ENCODE measurements at regions not wholly inside any gene's neighbourhood (a gene's known extent, or its start where the extent isn't known, plus 50 kb on each side); places are given as distances from the start of the nearest gene placed in this dataset.

DNA sequence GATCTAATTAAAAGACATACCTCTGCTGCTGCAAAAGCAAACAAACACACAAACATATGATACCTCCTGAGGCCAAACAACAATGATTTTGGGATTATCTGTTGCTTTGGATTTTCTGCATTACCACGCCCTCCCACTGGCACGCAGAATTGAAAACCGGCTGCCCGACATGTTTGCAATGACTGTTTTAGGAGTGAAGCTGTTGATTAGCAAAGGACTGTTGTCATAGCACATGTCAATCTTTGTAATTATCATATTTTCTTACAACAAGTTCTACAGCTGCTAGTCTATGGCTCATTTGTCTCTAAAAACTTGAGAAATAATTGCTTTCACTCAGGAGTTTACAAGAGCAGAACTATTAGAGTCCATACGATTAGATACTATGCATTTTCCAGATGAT lies 94.4 kb upstream of the MEIS1 start:
- Histone ChIP-seq H3K27ac (no peak overlapping the region), H3K36me3 (no peaks in the 10 kb centered on the region), H3K9me3 (no peaks in the 10 kb centered on the region), H3K4me3 (no peak overlapping the region), H3K4me1 (no peaks in the 10 kb centered on the region), H3K27me3 (no peaks in the 10 kb centered on the region)
- DNase-seq: no peak
- TF ChIP-seq POLR2A (IDR thresholded peaks at IDR 0.05): no peak
- TF ChIP-seq, protein P1, sequence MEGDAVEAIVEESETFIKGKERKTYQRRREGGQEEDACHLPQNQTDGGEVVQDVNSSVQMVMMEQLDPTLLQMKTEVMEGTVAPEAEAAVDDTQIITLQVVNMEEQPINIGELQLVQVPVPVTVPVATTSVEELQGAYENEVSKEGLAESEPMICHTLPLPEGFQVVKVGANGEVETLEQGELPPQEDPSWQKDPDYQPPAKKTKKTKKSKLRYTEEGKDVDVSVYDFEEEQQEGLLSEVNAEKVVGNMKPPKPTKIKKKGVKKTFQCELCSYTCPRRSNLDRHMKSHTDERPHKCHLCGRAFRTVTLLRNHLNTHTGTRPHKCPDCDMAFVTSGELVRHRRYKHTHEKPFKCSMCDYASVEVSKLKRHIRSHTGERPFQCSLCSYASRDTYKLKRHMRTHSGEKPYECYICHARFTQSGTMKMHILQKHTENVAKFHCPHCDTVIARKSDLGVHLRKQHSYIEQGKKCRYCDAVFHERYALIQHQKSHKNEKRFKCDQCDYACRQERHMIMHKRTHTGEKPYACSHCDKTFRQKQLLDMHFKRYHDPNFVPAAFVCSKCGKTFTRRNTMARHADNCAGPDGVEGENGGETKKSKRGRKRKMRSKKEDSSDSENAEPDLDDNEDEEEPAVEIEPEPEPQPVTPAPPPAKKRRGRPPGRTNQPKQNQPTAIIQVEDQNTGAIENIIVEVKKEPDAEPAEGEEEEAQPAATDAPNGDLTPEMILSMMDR (IDR thresholded peaks at IDR 0.05): no peak

DNA sequence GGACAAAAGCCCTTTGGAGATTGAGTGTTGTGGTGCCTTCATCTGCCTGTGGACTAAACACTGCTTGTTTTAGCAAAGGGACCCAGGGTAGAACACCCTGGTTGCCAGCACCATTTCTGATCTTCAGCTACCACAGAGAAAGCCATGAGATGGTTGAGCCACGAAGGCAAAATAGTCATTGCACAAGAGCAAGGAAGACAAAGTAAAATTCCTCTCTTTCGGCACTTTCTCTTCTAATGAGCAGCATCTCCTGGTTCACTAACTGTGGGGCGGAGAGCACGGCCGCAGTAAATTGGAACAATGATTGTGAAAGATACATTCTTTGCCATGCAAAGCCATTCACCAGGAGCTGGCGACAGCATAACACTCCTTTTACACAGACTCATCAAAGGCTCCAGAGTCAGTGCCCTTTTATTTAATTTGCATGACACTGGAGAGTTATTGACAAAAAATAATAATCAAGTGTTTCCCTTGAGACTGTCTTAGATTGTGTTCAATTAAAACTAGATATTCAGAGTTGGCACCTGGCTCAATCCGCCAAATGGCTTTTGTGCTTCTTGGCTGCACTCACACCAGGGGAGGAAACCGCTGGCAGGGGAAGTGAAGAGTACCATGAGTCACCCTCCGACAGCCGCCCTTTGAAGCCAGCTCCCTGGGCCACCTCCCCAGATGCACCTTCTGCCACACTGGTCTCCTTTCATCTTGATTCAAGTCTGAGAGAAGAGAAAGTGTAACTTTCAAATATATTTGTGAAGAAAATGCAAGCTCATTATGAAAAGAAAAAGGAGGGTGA lies 100.5 kb upstream of the MEIS1 start:
- Histone ChIP-seq H3K4me1 (no peaks in the 10 kb centered on the region), H3K27me3 (no peaks in the 10 kb centered on the region), H3K36me3 (no peaks in the 10 kb centered on the region), H3K27ac (no peak overlapping the region), H3K4me3 (no peak overlapping the region), H3K9me3 (no peaks in the 10 kb centered on the region)
- TF ChIP-seq, protein P1 (IDR thresholded peaks at IDR 0.05): no peak
- no peak for TF ChIP-seq POLR2A (IDR thresholded peaks at IDR 0.05)
- no peak for DNase-seq

DNA sequence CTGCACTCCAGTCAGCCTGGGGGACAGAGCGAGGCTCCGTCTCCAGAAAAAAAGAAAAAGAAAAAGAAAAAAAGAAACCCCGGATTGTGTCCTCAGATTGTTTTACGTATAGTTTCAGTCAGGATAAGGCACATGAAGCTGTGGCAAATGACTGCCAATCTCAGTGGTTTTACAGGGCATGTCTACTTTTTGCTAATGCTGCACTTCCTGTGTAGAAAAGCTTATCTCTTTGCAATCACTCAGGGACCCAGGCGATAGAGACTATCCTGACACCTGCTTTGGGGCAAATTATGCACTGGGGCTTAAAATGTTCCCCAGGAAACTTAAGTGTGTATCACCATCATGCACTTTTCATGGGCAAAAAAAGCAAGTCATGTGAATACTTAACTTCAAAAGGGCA lies 103.7 kb upstream of the MEIS1 start:
- Histone ChIP-seq H3K27ac (no peak overlapping the region), H3K27me3 (no peaks in the 10 kb centered on the region), H3K4me1 (no peaks in the 10 kb centered on the region), H3K36me3 (no peaks in the 10 kb centered on the region), H3K4me3 (no peak overlapping the region), H3K9me3 (no peaks in the 10 kb centered on the region)
- TF ChIP-seq POLR2A (IDR thresholded peaks at IDR 0.05): no peak
- TF ChIP-seq, protein P1 (IDR thresholded peaks at IDR 0.05): no peak
- no peak for DNase-seq

GRCh38 chr2:66329081-66329605 lies 105.8 kb upstream of the MEIS1 start:
- Histone ChIP-seq H3K9me3 (no peaks in the 10 kb centered on the region), H3K36me3 (no peaks in the 10 kb centered on the region), H3K27ac (no peak overlapping the region), H3K27me3 (no peaks in the 10 kb centered on the region), H3K4me1 (no peaks in the 10 kb centered on the region), H3K4me3 (no peak overlapping the region)
- no peak for DNase-seq
- TF ChIP-seq POLR2A (IDR thresholded peaks at IDR 0.05): no peak
- TF ChIP-seq, protein P1 (IDR thresholded peaks at IDR 0.05): no peak

DNA sequence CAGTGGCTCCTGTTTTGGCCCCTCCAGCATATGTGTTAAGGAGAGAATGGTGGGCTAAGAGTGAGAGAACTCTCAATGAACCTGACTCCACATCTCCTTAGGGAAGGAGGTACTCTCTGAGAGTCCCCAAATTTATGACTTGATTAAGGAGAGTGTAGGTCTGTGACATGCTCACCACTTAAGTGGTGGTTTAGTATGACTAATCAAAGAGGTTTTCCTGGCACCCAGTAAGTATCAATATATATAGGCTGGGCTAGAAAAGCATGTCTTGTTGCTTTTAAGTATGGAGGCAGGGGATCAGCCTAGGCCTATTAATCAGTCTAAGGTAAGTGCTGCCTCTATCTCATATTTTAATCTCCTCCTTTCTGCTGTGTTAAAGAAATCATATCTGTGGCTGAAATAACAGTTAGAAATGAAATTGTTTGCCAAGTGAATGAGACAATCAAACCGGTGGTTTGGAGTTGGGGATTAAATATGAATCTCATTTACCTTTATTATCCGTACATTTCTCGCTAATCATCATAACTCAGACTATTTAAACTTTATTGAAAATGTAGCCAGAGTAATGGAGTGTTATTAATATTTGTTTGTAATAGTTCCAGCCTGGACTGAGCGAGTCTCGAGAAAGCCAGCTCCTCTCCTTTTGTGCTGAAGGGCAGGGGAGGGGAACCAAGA lies 107.7 kb upstream of the MEIS1 start:
- no peak for DNase-seq
- H3K36me3 ChIP-seq: no peaks in the 10 kb centered on the region
- no peak overlapping the region for H3K4me3 ChIP-seq
- H3K9me3 ChIP-seq: no peaks in the 10 kb centered on the region
- H3K27ac ChIP-seq: no peak overlapping the region
- H3K27me3 ChIP-seq: no peaks in the 10 kb centered on the region
- TF ChIP-seq, protein P1 (IDR thresholded peaks at IDR 0.05): no peak
- TF ChIP-seq POLR2A (IDR thresholded peaks at IDR 0.05): no peak
- no peaks in the 10 kb centered on the region for H3K4me1 ChIP-seq

All from Peyer's patch (tissue), 4 donors.